ENCODE measurements at regions not wholly inside any gene's neighbourhood (a gene's known extent, or its start where the extent isn't known, plus 50 kb on each side); places are given as distances from the start of the nearest gene placed in this dataset.

- Histone ChIP-seq H3K4me3 (no peak overlapping the region), H3K9me3 (no peaks in the 10 kb centered on the region), H3K36me3 (no peaks in the 10 kb centered on the region), H3K4me1 (no peaks in the 10 kb centered on the region), H3K27me3 (no peaks in the 10 kb centered on the region), H3K27ac (no peak overlapping the region)
- no peak for DNase-seq (ENCODE audit: low spot score in 2 of 2)
- no peak for TF ChIP-seq CTCF (IDR thresholded peaks at IDR 0.05)
- intact Hi-C loops (cut with DNase I): no loop called here
Observed at GRCh38 chr1:29729281-29729680, 493.0 kb downstream of the PTPRU start.

- Histone ChIP-seq H3K9me3 (no peaks in the 10 kb centered on the region), H3K4me3 (no peak overlapping the region), H3K27ac (no peak overlapping the region), H3K36me3 (no peaks in the 10 kb centered on the region), H3K4me1 (no peaks in the 10 kb centered on the region), H3K27me3 (no peaks in the 10 kb centered on the region)
- intact Hi-C loops (cut with DNase I): no loop called here
- no peak for DNase-seq (ENCODE audit: low spot score in 2 of 2)
- TF ChIP-seq CTCF (IDR thresholded peaks at IDR 0.05): no peak
Observed at GRCh38 chr1:29728703-29729102, 492.4 kb downstream of the PTPRU start.

- Histone ChIP-seq H3K4me3 (no peak overlapping the region), H3K4me1 (no peaks in the 10 kb centered on the region), H3K36me3 (no peaks in the 10 kb centered on the region), H3K27ac (no peak overlapping the region), H3K9me3 (peaks cover 7 to 11% of the 10 kb centered on the region in 2 donors), H3K27me3 (no peaks in the 10 kb centered on the region)
- intact Hi-C loops (cut with DNase I): no loop called here
- TF ChIP-seq CTCF (IDR thresholded peaks at IDR 0.05): no peak
- DNase-seq (ENCODE audit: low spot score in 2 of 2): no peak
Observed at GRCh38 chr1:29725262-29725661, 488.9 kb downstream of the PTPRU start.

GRCh38 chr1:29722598-29722997 lies 486.3 kb downstream of the PTPRU start:
- intact Hi-C loops (cut with DNase I): no loop called here
- H3K9me3 ChIP-seq: peaks cover 7 to 11% of the 10 kb centered on the region in 2 donors
- H3K4me1 ChIP-seq: no peaks in the 10 kb centered on the region
- DNase-seq (ENCODE audit: low spot score in 2 of 2): no peak
- H3K4me3 ChIP-seq: no peak overlapping the region
- H3K27ac ChIP-seq: no peak overlapping the region
- no peaks in the 10 kb centered on the region for H3K36me3 ChIP-seq
- H3K27me3 ChIP-seq: no peaks in the 10 kb centered on the region
- TF ChIP-seq CTCF (IDR thresholded peaks at IDR 0.05): no peak

GRCh38 chr1:29719253-29719652 lies 482.9 kb downstream of the PTPRU start:
- Histone ChIP-seq H3K4me3 (no peak overlapping the region), H3K27ac (no peak overlapping the region), H3K4me1 (no peaks in the 10 kb centered on the region), H3K36me3 (no peaks in the 10 kb centered on the region), H3K27me3 (no peaks in the 10 kb centered on the region), H3K9me3 (peaks cover 7 to 11% of the 10 kb centered on the region in 2 donors)
- intact Hi-C loops (cut with DNase I): no loop called here
- DNase-seq (ENCODE audit: low spot score in 2 of 2): no peak
- no peak for TF ChIP-seq CTCF (IDR thresholded peaks at IDR 0.05)

- intact Hi-C loops (cut with DNase I): no loop called here
- Histone ChIP-seq H3K27ac (no peak overlapping the region), H3K4me3 (no peak overlapping the region), H3K36me3 (no peaks in the 10 kb centered on the region), H3K9me3 (peaks cover 7 to 11% of the 10 kb centered on the region in 2 donors), H3K27me3 (no peaks in the 10 kb centered on the region), H3K4me1 (no peaks in the 10 kb centered on the region)
- TF ChIP-seq CTCF (IDR thresholded peaks at IDR 0.05): no peak
- no peak for DNase-seq (ENCODE audit: low spot score in 2 of 2)
Observed at GRCh38 chr1:29718791-29719190, 482.5 kb downstream of the PTPRU start.
